IPS-18c (cell line): ENCODE measurements at regions not wholly inside any gene's neighbourhood (a gene's known extent, or its start where the extent isn't known, plus 50 kb on each side); places are given as distances from the start of the nearest gene placed in this dataset.

ENCODE experiments used
- H3K4me3 ChIP-seq: 2 replicates; pipeline ENCODE4 v1.7.0; 2013; ENCODE audit warnings: low read depth, mild to moderate bottlenecking, low read length, moderate library complexity; ENCODE audit not compliant: insufficient read depth
- H3K9me3 ChIP-seq: one replicate; pipeline ENCODE4 v1.6.1; 2013; ENCODE audit warnings: mild to moderate bottlenecking, low read length, moderate library complexity; ENCODE audit not compliant: control insufficient read depth, insufficient read depth

DNA sequence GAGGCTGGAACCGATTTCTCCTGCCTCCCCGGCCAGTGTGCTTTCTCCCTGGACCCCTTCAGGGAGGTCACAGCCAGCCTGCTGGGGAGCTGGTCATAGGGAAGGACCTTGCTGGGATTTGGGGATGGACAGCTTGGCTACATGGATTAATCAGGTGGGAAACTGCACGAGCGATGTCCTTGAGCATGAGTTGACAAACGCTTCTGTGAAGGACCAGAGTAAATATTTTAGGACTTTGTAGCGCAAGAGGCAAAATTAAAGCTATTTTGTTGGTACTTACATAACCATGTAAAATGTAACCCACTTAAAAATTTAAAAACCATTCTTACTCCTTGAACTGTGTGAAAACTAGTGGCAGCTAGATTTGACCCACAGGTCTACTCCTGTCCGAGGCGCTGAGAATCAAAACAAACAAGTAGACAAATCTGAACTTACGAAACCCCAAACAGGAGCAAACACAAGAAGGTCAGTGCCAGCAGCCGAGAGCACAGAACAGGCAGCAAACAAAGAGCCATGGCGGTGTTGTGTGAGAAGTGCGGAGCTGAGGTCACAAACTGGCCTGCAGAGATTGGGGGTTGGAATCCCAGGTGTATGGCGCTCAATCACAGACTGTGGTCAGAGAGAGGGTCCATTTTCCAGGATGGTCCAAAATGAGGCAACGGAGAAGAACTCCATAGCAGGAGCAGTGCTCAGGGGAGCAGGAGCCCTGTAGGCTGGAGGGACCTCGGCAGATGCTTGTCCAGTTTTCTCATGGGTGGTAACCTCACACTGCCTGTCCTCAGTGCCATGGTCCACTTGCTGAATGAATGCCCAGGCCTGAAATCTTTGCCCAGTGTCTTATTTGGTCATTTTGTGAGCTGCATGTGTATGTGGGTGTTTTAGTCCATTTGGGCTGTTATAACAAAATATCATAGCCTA, 79.2 kb upstream of the CLMN start:
- H3K4me3 ChIP-seq, result no peak overlapping the region
- no peaks in the 10 kb centered on the region for H3K9me3 ChIP-seq

DNA sequence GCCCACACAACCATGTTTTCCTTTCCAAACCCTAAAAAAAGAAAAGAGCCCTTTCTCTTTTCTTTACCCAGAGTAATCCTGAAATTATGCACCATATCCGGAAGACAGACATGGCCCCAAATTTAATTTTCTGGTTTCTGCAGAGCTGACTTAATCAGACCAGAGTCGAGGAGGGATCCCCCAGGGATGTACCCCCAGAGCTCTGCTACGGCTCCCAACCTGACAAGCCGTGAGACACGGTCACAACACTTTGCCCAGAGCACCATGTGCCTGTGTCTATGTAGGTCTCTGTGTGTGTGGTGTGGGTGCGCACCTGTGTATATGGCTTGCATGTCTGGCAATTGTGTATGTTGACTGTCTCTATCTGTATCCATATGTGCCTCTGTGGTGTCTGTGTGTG, 77.6 kb upstream of the CLMN start:
- Histone ChIP-seq H3K4me3 (no peak overlapping the region), H3K9me3 (no peaks in the 10 kb centered on the region)

DNA sequence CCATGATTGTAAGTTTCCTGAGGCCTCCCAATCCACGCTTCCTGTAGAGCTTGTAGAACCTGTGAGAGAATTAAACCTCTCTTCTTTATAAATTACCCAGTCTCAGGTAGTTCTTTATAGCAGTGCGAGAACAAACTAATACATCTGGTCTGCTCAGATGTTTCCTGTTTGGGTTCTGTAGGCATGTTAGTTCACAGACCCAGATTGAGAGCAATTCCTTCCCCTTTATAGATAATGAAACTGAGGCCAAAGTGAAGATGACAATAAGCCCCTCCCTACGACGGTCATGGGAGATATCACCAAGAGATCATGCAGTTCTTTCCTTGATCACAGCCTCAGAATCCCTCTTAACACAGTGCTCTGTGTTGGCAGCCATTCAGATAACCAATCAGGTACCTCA, 76.5 kb upstream of the CLMN start:
- Histone ChIP-seq H3K4me3 (no peak overlapping the region), H3K9me3 (no peaks in the 10 kb centered on the region)

DNA sequence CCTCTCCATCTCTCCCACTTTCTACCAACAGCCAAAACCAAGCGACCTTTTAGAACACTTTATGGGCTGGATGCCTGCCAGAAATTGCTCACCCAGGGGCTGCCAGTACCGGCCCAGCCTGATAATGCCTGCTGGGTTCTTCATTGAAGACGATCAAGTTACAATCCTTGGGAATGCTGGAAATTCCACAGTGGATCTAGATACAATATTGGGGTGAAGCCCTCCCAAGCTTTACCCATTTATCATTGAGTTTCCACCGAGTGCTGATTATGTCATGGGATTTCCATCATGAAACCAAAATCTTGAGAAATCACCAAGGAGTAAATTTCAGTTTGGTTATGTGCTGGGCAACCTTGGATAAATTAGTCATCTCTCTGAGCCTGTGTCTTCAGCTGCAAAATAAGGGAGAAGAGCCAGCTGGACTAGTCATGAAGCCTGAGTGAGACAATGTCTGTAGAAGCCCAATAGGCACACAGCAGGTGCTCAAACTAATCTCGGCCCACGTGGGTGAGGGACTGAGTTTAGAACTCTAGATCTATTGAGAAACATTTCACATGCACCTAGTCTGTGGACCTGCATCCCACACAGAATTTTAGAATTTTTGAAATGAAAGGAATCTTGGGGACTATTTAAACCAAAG, 75.5 kb upstream of the CLMN start:
- Histone ChIP-seq H3K9me3 (no peaks in the 10 kb centered on the region), H3K4me3 (no peak overlapping the region)

DNA sequence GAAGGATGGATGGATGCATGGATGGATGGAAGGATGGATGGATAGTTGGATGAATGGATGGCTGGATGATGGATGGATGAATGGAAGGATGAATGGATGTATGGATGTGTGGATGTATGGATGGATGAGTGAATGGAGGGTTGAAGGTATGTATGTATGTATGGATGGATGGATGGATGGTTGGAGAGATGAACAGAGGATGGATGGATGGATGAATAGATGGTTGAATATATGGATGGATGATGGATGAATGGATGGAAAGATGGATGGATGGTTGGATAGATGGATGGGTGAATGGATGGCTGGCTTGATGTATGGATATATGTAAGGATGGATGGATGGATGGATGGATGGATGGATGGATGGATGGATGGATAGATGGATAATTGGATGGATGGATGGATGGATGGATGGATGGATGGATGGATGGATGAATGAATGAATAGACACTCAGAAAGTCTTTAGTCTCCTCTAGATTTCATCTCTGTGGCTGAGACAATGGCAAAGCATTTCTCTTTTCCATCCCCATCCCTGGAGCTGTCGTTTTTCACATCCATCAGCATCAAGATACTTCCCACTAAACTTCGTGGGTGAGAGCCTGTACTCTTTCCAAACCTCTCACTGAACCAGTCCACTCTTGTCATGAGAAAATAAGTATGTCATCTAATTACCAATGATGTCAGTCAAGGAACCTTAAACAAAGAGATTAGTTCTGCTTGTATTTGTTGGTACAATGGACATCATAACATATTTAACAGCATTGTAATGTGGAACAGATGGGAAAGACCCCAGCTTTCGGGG, 74.8 kb upstream of the CLMN start:
- no peaks in the 10 kb centered on the region for H3K9me3 ChIP-seq
- no peak overlapping the region for H3K4me3 ChIP-seq

DNA sequence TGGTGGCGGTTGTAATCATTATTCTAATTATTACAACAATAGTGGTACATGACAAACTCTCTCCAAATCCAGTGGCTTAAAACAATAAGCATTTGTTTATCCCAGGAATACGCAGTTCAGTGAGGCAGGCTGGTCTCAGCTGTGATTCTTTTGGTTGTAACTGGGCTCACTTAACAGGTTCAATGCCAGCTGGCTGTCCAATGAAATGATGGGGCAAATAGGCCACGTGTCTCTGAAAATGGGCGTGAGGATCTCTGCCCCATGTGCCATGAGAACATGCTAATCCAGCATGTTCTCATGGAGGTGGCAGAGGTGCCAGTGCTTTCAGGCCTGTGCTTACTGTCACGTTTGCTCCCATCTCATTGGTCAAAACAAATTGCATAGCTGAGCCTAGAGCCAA, 73.1 kb upstream of the CLMN start:
- H3K4me3 ChIP-seq, result no peak overlapping the region

DNA sequence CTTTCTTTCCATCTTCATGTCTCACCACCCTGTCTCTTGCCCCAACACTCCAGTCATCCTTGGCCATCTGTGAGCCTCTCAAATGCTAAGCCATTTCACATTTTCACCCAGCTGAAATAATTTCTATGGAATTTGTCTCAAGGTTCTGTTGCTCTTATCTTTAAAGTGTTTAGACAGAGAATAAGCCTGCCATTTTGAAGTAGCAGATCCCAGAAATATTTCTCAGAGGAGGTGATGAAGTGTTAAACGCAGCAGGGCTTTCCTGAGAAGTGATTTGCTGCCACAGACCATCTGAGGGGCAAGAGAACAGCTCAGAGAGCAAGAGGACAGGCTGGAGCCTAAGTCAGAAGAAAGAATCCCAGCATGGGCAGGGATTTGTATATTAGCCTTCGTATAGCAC, 71.6 kb upstream of the CLMN start:
- H3K4me3 ChIP-seq, result no peak overlapping the region
- H3K9me3 ChIP-seq, result no peaks in the 10 kb centered on the region

More for the DNA sequence above, 73.1 kb upstream of the CLMN start:
- H3K9me3 ChIP-seq, result no peaks in the 10 kb centered on the region

DNA sequence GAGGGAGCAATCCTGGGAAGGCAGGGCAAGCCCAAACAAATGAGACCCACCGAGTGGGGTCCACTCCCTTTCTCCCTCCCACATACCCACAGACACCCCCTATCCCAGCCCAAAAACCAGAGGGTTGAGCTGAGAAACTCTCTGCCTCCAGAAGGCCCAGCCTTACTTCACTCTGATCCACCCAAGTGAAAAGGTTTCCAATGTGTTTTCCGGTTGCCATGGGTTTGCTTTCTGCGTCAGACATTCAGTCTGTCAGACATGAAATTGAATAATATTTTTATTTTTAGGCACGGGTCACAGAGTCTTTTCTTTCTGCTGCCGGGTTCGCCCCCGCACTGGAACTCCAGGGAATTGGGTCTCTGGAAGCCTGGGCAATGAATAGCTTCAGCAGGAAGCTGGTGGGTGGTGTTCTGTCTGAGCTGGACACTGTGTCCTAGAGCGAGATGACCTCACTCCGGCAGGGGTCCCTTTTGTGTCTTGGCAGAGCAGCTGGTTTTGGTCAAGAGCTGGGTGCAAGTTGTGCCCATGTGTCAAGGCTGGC, 69.8 kb upstream of the CLMN start:
- Histone ChIP-seq H3K4me3 (no peak overlapping the region), H3K9me3 (no peaks in the 10 kb centered on the region)

DNA sequence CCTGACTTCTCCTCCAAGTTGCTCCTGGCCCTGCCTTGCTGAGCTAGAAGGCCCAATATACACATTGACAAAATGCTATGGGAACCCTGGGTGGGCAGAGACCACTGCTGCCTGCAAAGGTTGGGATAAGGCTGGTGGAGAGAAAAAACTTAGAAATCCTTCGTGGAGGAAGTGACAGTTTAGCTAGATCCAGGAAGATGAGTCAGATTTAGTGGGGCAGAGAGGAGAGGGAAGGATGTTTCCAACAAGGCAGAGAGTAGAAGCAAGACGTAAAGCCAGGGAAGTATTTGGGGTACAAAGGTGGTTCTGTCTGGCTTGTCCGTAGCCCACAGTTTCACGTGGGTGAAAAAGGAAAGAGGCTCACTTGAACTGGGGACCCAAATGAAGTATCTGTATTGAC, 69.0 kb upstream of the CLMN start:
- H3K4me3 ChIP-seq, result no peak overlapping the region
- peaks cover 2% of the 10 kb centered on the region for H3K9me3 ChIP-seq

DNA sequence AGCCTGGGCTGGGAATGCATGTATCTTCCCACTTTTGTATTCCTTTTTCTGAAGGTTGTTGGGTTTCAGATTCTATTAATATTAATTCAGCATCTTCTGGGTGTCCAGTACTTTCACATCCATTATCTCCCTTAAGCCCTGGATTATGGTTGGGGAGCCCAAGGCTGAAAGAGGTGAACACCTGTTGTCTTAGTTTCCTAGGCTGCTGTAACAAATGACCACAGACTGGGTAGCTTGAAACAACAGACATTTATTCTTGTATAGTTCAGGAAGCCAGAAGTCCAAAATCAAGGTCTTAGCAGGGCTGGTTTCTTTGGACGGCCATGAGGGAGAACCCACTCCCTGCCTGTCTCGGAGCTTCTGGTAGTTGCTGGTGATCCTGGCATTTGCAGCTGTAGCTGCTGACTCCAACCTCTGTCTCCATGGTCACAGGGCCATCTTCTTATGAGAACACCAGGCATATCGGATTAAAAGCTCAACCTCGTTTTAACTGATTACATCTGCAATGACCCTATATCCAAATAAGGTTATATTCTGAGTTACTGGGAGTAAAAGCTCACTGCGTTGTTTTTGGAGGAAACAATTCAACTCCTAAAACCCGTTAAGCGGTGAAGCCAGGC, 68.2 kb upstream of the CLMN start:
- Histone ChIP-seq H3K9me3 (peaks cover 2% of the 10 kb centered on the region), H3K4me3 (no peak overlapping the region)

DNA sequence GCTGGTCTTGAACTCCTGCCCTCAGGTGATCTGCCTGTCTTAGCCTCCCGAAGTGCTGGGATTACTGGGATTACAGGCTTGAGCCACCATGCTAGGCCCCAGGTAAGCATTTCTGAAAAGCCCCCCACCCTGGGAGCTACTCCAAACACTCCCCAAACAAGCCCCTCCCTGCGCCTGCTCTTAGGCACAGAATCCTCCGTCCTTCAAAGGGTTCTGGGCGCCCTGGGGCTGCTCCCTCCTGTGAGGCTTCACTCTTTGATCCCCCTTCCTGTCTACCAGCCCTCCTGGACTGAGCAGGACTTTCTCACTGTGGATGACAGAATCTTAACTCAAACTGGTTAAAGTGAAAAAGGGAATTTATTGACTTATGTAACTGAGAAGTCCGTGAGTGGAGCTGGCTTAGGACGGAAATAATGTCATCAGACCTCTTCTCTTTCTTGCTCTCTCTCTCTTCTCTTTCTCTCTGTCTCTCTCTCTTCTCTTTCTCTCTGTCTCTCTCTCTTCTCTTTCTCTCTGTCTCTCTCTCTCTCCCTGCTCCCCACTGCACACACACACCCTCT, 66.9 kb upstream of the CLMN start:
- peaks cover 2% of the 10 kb centered on the region for H3K9me3 ChIP-seq
- H3K4me3 ChIP-seq, result no peak overlapping the region

DNA sequence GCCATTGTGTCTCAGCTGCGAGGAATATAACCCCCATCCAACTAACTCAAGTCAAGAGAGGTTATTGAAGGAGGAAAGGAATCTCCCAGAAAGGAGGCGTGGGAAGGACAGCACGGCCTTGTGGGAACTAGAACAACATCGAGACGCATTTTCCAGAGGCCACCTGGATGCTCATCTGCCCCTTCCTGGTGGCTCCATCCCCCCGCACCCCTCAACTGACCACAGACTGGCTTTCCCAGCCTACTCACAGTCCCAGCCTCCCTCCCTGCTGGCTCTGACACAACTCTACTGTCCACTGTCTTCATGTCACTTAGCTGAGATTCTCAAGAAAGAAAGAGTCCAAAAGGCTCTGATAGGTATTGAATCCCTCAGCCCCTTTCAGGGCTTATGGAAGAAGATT, 66.0 kb upstream of the CLMN start:
- H3K4me3 ChIP-seq, result no peak overlapping the region
- H3K9me3 ChIP-seq, result peaks cover 2% of the 10 kb centered on the region

DNA sequence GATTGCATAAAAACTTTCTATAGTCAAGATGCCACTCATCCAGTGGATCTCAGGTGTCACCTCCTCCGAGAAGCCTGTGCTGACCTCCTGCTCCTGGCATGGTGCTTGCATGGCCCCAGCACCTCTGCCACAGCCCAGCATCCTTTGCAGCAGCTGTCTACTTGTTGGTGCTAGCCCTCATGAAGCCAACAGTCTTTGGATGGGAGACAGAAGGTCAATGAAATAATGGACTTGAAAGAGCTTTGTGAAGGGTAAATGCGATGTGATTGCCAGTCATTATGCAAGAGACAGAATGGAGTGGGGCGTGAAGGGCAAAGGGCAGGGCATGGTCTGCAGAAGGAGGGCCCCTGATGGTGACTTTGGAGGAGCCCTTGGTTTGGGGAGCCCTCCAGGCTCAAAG, 63.0 kb upstream of the CLMN start:
- peaks cover 2% of the 10 kb centered on the region for H3K9me3 ChIP-seq

DNA sequence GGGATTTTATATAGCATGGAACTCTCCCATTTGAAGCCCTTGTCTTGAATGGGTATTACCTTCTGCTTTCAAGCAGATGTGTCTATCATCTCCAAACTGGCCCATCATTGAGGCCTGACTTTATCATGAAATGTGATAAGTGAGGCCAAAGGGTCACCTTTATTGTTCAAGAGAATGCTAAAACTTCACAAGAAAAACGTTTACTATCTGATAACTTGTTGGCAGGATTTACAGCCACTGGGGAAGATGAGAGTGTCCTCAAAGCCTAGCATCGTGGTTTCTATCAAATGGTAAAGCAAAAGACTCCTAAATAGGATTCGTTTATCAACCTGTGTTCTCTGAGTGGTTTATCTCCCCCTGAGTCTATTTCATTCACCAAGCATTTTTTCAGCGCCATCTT, 62.0 kb upstream of the CLMN start:
- no peak overlapping the region for H3K4me3 ChIP-seq
- H3K9me3 ChIP-seq, result peaks cover 2% of the 10 kb centered on the region

More for the DNA sequence above, 63.0 kb upstream of the CLMN start:
- no peak overlapping the region for H3K4me3 ChIP-seq

DNA sequence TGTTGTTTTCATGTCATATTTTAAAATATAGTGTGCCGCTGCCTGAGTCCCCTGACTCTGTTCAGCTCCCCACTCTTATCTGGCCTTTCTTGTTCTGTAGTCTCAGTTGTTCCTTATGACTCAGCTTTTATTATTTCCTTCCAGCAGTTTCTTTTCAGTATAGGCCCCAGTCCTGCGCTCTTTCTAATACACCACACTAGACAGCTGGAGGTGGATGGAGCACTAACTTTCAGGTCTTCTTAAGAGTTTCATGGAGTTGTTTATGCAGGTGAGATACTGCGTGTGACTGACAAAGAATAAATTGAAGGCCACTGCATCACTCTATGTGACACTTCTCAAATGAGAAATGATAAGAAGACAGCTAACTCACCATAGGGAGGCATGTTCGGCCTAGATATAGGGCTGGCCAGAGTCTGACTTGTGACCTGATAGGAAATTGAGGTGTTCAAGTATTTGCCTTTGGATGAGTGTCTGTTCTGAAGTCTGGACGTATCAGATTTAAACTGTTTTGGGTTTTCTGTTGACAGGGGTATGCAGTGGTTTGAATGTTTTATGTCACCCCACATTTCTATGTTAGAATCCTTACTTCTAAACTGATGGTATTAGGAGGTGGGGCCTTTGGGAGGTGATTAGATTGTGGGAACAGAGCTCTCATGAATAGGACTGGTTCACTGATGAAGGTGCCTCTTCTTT, 60.8 kb upstream of the CLMN start:
- peaks cover 2% of the 10 kb centered on the region for H3K9me3 ChIP-seq
- no peak overlapping the region for H3K4me3 ChIP-seq

DNA sequence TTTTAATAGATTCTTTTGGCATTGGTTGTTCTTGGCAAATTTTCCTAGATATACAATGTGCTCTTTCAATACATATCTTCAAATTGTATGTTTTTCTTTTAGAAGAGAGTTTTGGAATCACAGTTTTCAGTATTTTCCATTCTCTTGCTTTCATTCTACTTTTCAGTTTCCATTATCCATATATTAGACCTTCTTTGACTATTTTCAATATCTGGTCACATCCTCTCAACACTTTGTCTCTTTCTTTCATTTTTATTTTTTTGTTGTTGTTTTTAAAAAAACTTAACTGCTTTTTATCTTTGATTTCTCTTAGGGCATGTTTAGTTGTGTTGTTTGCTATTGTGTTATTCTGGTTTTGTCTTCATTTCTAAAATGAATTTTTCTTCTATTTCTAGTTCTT, 59.9 kb upstream of the CLMN start:
- no peak overlapping the region for H3K4me3 ChIP-seq
- peaks cover 2% of the 10 kb centered on the region for H3K9me3 ChIP-seq
